Gastroesophageal sphincter (tissue), 3 donors: ENCODE measurements at regions not wholly inside any gene's neighbourhood (a gene's known extent, or its start where the extent isn't known, plus 50 kb on each side); places are given as distances from the start of the nearest gene placed in this dataset.

Experiments used
- POLR2A ChIP-seq, 2 donors: fragments of 450-650 bp; IDR thresholded peaks; one replicate each; pipeline ENCODE4 v1.6.1; 2017; ENCODE audit warnings: antibody characterized with exemption in 2 of 2, mild to moderate bottlenecking in 2 of 2, moderate library complexity in 1 of 2
- TF ChIP-seq, protein P1 (sequence below), 4 experiments: fragments of 200-600 bp in 2 of 4; fragments of 450-650 bp in 2 of 4; sonication (generic) in 1 of 4; IDR thresholded peaks; one replicate each; pipeline ENCODE4 v1.5.1; 2017 to 2019; ENCODE audit warnings: antibody characterized with exemption in 4 of 4, mild to moderate bottlenecking in 2 of 4, moderate library complexity in 2 of 4

DNA sequence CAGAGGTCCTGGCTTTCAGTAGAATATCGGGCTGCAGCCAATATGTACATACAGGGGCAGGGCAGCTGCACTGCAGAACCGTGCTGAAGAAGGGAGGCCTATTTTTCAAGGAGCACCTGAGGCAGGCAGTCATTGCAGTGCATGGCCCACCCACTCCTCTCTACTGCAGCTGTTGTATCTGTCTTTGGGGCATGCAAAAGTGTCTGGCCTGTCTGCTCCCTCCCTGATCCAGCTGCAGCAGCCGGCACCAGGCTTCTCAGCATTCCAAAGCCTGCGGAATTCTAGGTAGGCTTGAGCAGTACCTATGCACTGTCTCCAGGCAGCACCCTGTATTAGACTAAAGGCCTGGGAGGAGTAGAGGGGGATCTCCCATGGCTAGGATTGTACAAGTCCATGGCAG is 415.2 kb upstream of the MAGEB16 start:
- TF ChIP-seq, protein P1, sequence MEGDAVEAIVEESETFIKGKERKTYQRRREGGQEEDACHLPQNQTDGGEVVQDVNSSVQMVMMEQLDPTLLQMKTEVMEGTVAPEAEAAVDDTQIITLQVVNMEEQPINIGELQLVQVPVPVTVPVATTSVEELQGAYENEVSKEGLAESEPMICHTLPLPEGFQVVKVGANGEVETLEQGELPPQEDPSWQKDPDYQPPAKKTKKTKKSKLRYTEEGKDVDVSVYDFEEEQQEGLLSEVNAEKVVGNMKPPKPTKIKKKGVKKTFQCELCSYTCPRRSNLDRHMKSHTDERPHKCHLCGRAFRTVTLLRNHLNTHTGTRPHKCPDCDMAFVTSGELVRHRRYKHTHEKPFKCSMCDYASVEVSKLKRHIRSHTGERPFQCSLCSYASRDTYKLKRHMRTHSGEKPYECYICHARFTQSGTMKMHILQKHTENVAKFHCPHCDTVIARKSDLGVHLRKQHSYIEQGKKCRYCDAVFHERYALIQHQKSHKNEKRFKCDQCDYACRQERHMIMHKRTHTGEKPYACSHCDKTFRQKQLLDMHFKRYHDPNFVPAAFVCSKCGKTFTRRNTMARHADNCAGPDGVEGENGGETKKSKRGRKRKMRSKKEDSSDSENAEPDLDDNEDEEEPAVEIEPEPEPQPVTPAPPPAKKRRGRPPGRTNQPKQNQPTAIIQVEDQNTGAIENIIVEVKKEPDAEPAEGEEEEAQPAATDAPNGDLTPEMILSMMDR (IDR thresholded peaks at IDR 0.05): no peak
- TF ChIP-seq POLR2A (IDR thresholded peaks at IDR 0.05): no peak
